AG04449 (cell line): ENCODE measurements at regions not wholly inside any gene's neighbourhood (a gene's known extent, or its start where the extent isn't known, plus 50 kb on each side); places are given as distances from the start of the nearest gene placed in this dataset.
"Not testable (repeated sequence)": the region's sequence is repeated elsewhere in the genome, so short reads cannot be mapped to it uniquely, and the experiment has no call there.

Experiments
- CTCF ChIA-PET: fragments of 350-600 bp; formaldehyde crosslinking; extraction: SDS; loops from one replicate; lab custom pipeline; 2021; ENCODE audit warnings: antibody characterized with exemption; lab: Yijun Ruan, JAX
- POLR2A ChIA-PET: fragments of 400-600, 350-600 bp; formaldehyde crosslinking; extraction: SDS; loops from one replicate; lab custom pipeline; 2020; ENCODE audit warnings: antibody characterized with exemption, inconsistent platforms; lab: Yijun Ruan, JAX
- DNase-seq: peaks from one replicate; pipeline ENCODE4 v3.0.0-alpha.2; 2010; ENCODE audit warnings: low read depth, low spot score
- H3K4me3 ChIP-seq: 2 replicates; pipeline ENCODE4 v1.5.1; 2011; ENCODE audit warnings: low read depth, mild to moderate bottlenecking, control low read depth, low read length
- TF ChIP-seq, protein P1 (sequence below): IDR thresholded peaks from one replicate; pipeline ENCODE4 v1.5.1; 2011; ENCODE audit warnings: mild to moderate bottlenecking, moderate library complexity, low read length, control low read depth, inconsistent platforms; ENCODE audit not compliant: insufficient read depth; ENCODE audit errors: missing control alignments

DNA sequence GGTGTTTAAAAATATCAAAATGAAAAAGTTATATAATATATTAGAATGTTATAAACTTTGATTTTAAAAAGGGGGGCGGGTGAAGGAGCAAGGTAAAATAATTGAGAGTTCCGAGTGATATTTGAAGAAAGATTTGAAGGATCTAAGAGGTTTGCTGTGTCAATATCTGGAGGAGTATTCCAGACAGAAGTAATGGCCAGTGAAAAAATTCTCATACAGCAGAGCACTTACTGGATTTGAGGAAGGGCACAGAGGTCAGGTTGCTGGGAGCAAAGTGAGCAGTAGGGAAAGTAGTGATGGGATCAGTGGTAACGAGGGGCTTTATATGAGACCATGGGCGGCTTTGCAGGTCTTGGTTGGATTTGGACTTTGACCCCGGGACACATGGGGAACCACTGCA is 531.5 kb downstream of the ADCYAP1 start:
- CTCF ChIA-PET = no interaction called here
- DNase-seq = no peak
- POLR2A ChIA-PET = no interaction called here
- TF ChIP-seq, protein P1, sequence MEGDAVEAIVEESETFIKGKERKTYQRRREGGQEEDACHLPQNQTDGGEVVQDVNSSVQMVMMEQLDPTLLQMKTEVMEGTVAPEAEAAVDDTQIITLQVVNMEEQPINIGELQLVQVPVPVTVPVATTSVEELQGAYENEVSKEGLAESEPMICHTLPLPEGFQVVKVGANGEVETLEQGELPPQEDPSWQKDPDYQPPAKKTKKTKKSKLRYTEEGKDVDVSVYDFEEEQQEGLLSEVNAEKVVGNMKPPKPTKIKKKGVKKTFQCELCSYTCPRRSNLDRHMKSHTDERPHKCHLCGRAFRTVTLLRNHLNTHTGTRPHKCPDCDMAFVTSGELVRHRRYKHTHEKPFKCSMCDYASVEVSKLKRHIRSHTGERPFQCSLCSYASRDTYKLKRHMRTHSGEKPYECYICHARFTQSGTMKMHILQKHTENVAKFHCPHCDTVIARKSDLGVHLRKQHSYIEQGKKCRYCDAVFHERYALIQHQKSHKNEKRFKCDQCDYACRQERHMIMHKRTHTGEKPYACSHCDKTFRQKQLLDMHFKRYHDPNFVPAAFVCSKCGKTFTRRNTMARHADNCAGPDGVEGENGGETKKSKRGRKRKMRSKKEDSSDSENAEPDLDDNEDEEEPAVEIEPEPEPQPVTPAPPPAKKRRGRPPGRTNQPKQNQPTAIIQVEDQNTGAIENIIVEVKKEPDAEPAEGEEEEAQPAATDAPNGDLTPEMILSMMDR = no peak
- H3K4me3 ChIP-seq = no peak overlapping the region

DNA sequence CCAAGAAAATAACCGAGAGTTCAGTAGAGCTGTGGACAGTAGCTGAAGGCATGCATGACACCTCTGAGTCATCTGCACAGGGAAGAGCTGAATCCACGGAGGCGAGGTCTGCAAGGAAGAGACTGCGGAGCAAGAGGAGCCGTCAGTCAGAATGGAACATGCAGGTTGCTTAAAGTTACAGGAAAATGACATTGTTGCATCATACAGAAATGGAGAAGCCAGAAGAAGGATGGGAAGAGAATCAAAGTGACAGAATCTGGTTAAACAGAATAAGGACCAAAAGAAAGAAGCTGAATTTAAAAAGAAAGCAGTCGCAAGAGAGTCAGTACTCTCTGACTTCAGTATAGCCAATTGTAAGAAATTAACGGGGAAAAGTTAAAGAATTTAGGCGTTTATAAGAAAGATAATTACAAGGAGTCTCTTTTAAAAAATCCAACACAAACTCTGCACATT is 533.8 kb downstream of the ADCYAP1 start:
- CTCF ChIA-PET = no interaction called here
- POLR2A ChIA-PET = no interaction called here
- TF ChIP-seq, protein P1 = no peak

DNA sequence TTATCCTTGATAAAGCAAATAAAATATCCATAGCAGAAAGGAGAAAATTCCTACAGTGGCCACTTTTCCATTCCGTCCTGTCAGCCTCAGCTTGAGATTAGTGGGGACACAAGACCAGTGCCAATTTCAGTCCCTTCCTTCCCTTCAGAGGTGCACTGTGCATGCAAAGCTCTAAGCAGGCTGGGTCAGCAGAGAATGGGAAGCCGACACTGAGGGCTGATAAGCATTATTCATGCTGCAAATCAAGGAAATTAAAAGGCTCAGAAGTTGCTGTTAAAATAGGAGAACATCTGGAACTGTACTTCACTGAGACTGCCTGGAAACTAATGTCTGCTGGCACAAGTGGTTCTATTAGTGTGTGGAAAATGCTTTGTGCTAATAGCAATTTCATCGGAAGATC is 534.3 kb downstream of the ADCYAP1 start:
- DNase-seq = no peak
- no peak overlapping the region for H3K4me3 ChIP-seq
- CTCF ChIA-PET = no interaction called here
- POLR2A ChIA-PET = no interaction called here
- TF ChIP-seq, protein P1 = no peak

More for the DNA sequence above, 533.8 kb downstream of the ADCYAP1 start:
- no peak for DNase-seq
- no peak overlapping the region for H3K4me3 ChIP-seq

GRCh38 chr18:1444062-1444461 is 539.4 kb downstream of the ADCYAP1 start:
- H3K4me3 ChIP-seq, POLR2A ChIA-PET, CTCF ChIA-PET, DNase-seq: not testable (repeated sequence)

DNA sequence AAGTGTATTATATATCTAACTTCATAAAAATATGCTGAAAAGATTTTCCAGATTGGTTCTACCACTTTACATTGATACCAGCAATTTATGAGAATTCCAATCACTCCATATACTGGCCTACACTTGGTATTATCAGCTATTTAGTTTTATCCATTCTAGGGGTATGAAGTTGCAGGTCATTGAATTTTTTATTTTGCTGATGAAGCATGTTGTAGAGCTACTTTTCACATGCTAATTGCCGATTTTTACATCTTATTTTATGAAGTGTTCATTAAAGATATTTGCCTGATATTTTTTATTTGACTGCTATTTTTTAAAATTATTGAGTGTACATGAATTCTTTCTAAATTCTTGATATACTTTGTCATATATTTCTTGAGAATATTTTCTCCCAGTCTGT is 542.1 kb downstream of the ADCYAP1 start:
- ChIA-PET POLR2A (no interaction called here), CTCF (no interaction called here)
- H3K4me3 ChIP-seq = no peak overlapping the region
- DNase-seq = no peak
- TF ChIP-seq, protein P1 = no peak

DNA sequence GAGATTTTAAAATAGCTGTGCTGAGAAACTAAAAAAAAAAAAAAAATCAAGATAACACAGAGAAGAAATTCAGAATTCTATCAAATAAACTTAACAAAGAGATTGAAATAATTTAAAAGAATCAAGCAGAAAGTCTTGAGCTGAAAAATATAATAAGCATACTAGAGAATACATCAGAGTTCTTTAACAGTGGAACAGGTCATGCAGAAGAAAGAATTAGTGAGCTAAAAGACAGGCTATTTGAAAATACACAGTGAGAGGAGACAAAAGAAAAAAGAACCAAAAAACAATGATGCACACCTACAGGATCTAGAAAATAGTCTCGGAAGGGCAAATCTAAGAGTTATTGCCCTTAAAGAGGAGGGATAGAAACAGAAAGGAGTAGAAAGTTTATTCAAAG is 548.1 kb downstream of the ADCYAP1 start:
- CTCF ChIA-PET = no interaction called here
- POLR2A ChIA-PET = no interaction called here
- H3K4me3 ChIP-seq = no peak overlapping the region
- no peak for DNase-seq
- TF ChIP-seq, protein P1 = no peak

GRCh38 chr18:1455605-1456004 is 550.9 kb downstream of the ADCYAP1 start:
- no peak overlapping the region for H3K4me3 ChIP-seq
- ChIA-PET POLR2A (no interaction called here), CTCF (no interaction called here)
- no peak for DNase-seq
- TF ChIP-seq, protein P1 = no peak
